ENCODE measurements at regions not wholly inside any gene's neighbourhood (a gene's known extent, or its start where the extent isn't known, plus 50 kb on each side); places are given as distances from the start of the nearest gene placed in this dataset.

GRCh38 chr11:134756811-134757540 lies 344.9 kb upstream of the B3GAT1 start:
- no peak overlapping the region for H3K9ac ChIP-seq (ENCODE audit: low read depth, low read length, poor library complexity, severe bottlenecking)
- H3K9me2 ChIP-seq (replicated peaks; ENCODE audit: low read depth, low read length): no peaks in the 10 kb centered on the region
- H3K4me2 ChIP-seq (ENCODE audit: low read depth, low read length, poor library complexity, severe bottlenecking): no peak overlapping the region
- H3K4me3 ChIP-seq (ENCODE audit: low read length, poor library complexity, severe bottlenecking): no peak overlapping the region
- peaks cover 14% of the 10 kb centered on the region; the same call in 1 of the 2 replicates for H3K9me3 ChIP-seq (ENCODE audit: insufficient read depth, low read depth, low read length)
- H3K79me2 ChIP-seq (ENCODE audit: insufficient read depth, low read length): no peaks in the 10 kb centered on the region
- H4K20me1 ChIP-seq (ENCODE audit: insufficient read depth, low read length, poor library complexity, severe bottlenecking): no peaks in the 10 kb centered on the region
- no peaks in the 10 kb centered on the region for H3K36me3 ChIP-seq (ENCODE audit: insufficient read depth, low read length)
- H3K4me1 ChIP-seq (ENCODE audit: insufficient read depth, low read length, poor library complexity, severe bottlenecking): no peaks in the 10 kb centered on the region
- TF ChIP-seq, protein P1, sequence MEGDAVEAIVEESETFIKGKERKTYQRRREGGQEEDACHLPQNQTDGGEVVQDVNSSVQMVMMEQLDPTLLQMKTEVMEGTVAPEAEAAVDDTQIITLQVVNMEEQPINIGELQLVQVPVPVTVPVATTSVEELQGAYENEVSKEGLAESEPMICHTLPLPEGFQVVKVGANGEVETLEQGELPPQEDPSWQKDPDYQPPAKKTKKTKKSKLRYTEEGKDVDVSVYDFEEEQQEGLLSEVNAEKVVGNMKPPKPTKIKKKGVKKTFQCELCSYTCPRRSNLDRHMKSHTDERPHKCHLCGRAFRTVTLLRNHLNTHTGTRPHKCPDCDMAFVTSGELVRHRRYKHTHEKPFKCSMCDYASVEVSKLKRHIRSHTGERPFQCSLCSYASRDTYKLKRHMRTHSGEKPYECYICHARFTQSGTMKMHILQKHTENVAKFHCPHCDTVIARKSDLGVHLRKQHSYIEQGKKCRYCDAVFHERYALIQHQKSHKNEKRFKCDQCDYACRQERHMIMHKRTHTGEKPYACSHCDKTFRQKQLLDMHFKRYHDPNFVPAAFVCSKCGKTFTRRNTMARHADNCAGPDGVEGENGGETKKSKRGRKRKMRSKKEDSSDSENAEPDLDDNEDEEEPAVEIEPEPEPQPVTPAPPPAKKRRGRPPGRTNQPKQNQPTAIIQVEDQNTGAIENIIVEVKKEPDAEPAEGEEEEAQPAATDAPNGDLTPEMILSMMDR (conservative IDR thresholded peaks at IDR 0.05; ENCODE audit: low read length): no peak
- no peak for TF ChIP-seq EZH2phosphoT487 (IDR thresholded peaks at IDR 0.05; ENCODE audit: borderline replicate concordance)
- no peaks in the 10 kb centered on the region for H3F3A ChIP-seq (ENCODE audit: low read depth)
- H3K27me3 ChIP-seq (ENCODE audit: insufficient read depth, low read length, poor library complexity, severe bottlenecking): no peaks in the 10 kb centered on the region
- H2AFZ ChIP-seq (ENCODE audit: low read length): no peak overlapping the region

GRCh38 chr11:134755535-134755934 lies 343.5 kb upstream of the B3GAT1 start:
- Histone ChIP-seq H4K20me1 (ENCODE audit: insufficient read depth, low read length, poor library complexity, severe bottlenecking) (no peaks in the 10 kb centered on the region), H3K79me2 (ENCODE audit: insufficient read depth, low read length) (no peaks in the 10 kb centered on the region), H3K9me2 (replicated peaks; ENCODE audit: low read depth, low read length) (no peaks in the 10 kb centered on the region), H3K9me3 (ENCODE audit: insufficient read depth, low read depth, low read length) (peaks cover 12% of the 10 kb centered on the region; the same call in 1 of the 2 replicates), H3F3A (ENCODE audit: low read depth) (no peaks in the 10 kb centered on the region), H3K9ac (ENCODE audit: low read depth, low read length, poor library complexity, severe bottlenecking) (no peak overlapping the region), H2AFZ (ENCODE audit: low read length) (no peak overlapping the region), H3K4me3 (ENCODE audit: low read length, poor library complexity, severe bottlenecking) (no peak overlapping the region), H3K27me3 (ENCODE audit: insufficient read depth, low read length, poor library complexity, severe bottlenecking) (no peaks in the 10 kb centered on the region), H3K4me1 (ENCODE audit: insufficient read depth, low read length, poor library complexity, severe bottlenecking) (no peaks in the 10 kb centered on the region), H3K36me3 (ENCODE audit: insufficient read depth, low read length) (no peaks in the 10 kb centered on the region), H3K4me2 (ENCODE audit: low read depth, low read length, poor library complexity, severe bottlenecking) (no peak overlapping the region)
- TF ChIP-seq, protein P1 (conservative IDR thresholded peaks at IDR 0.05; ENCODE audit: low read length): no peak
- no peak for TF ChIP-seq EZH2phosphoT487 (IDR thresholded peaks at IDR 0.05; ENCODE audit: borderline replicate concordance)

GRCh38 chr11:134754521-134755198 lies 342.6 kb upstream of the B3GAT1 start:
- Histone ChIP-seq H3K9me3 (ENCODE audit: insufficient read depth, low read depth, low read length) (peaks cover 12% of the 10 kb centered on the region; the same call in 1 of the 2 replicates), H3K4me3 (ENCODE audit: low read length, poor library complexity, severe bottlenecking) (no peak overlapping the region), H2AFZ (ENCODE audit: low read length) (no peak overlapping the region), H3K9ac (ENCODE audit: low read depth, low read length, poor library complexity, severe bottlenecking) (no peak overlapping the region), H3F3A (ENCODE audit: low read depth) (no peaks in the 10 kb centered on the region), H3K4me2 (ENCODE audit: low read depth, low read length, poor library complexity, severe bottlenecking) (no peak overlapping the region), H3K9me2 (replicated peaks; ENCODE audit: low read depth, low read length) (no peaks in the 10 kb centered on the region), H3K27me3 (ENCODE audit: insufficient read depth, low read length, poor library complexity, severe bottlenecking) (no peaks in the 10 kb centered on the region), H3K36me3 (ENCODE audit: insufficient read depth, low read length) (no peaks in the 10 kb centered on the region), H3K79me2 (ENCODE audit: insufficient read depth, low read length) (no peaks in the 10 kb centered on the region), H3K4me1 (ENCODE audit: insufficient read depth, low read length, poor library complexity, severe bottlenecking) (no peaks in the 10 kb centered on the region), H4K20me1 (ENCODE audit: insufficient read depth, low read length, poor library complexity, severe bottlenecking) (no peaks in the 10 kb centered on the region)
- TF ChIP-seq, protein P1 (conservative IDR thresholded peaks at IDR 0.05; ENCODE audit: low read length): no peak

Data from Loucy (cell line).